Peyer's patch (tissue), 4 donors: ENCODE measurements at regions not wholly inside any gene's neighbourhood (a gene's known extent, or its start where the extent isn't known, plus 50 kb on each side); places are given as distances from the start of the nearest gene placed in this dataset.

Experiments
- CTCF ChIP-seq, 6 experiments: fragments of 450-650 bp in 4 of 6; fragments of 200-600 bp in 2 of 6; sonication (generic) in 1 of 6; IDR thresholded peaks; one replicate each; pipeline ENCODE4 v1.5.1; 2017 to 2019; ENCODE audit warnings: antibody characterized with exemption in 6 of 6, mild to moderate bottlenecking in 3 of 6, moderate library complexity in 1 of 6
- POLR2A ChIP-seq, 2 donors: fragments of 450-650 bp; IDR thresholded peaks; one replicate each; pipeline ENCODE4 v1.5.1; 2017; ENCODE audit warnings: antibody characterized with exemption in 2 of 2, mild to moderate bottlenecking in 2 of 2, moderate library complexity in 2 of 2

GRCh38 chr6:15082708-15083107 lies 163.2 kb upstream of the JARID2 start:
- TF ChIP-seq POLR2A (IDR thresholded peaks at IDR 0.05) (no peak), CTCF (IDR thresholded peaks at IDR 0.05) (no peak)
